Natural killer cell treated with Interleukin-12 subunit alpha and Interleukin-12 subunit beta and Interleukin-15 and Interleukin-18, amount 100 ng/mL, for 72 hours (primary cell): ENCODE measurements at regions not wholly inside any gene's neighbourhood (a gene's known extent, or its start where the extent isn't known, plus 50 kb on each side); places are given as distances from the start of the nearest gene placed in this dataset.
A peak's percentile ranks its signal among the peaks of the same experiment; 100 is the strongest.
"Not testable (repeated sequence)": the region's sequence is repeated elsewhere in the genome, so short reads cannot be mapped to it uniquely, and the experiment has no call there.

Experiments used
- ATAC-seq, 2 donors: fragments of 150-1000 bp; cut with Tn5 transposase in 1 of 2; sonication (Bioruptor Pico), chemical (Tn5 transposase) in 1 of 2; 2 replicates each; pipeline ENCODE4 v1.10.0; 2021
- DNase-seq: peaks from one replicate; pipeline ENCODE4 v3.0.0; 2022; ENCODE audit warnings: low spot score
- H3K27ac Mint-ChIP-seq, 2 donors: 1 replicate in 1 of 2; 2 replicates in 1 of 2; pipeline ENCODE4 v1.8.0; 2022; ENCODE audit warnings: mixed read lengths in 2 of 2, mild to moderate bottlenecking in 1 of 2, moderate library complexity in 1 of 2
- H3K27me3 Mint-ChIP-seq, 2 donors: 1 replicate in 1 of 2; 2 replicates in 1 of 2; pipeline ENCODE4 v1.8.0; 2022; ENCODE audit warnings: mixed read lengths in 2 of 2
- H3K36me3 Mint-ChIP-seq: one replicate; pipeline ENCODE4 v1.8.0; 2022; ENCODE audit warnings: mixed read lengths
- H3K4me1 Mint-ChIP-seq, 2 donors: 1 replicate in 1 of 2; 2 replicates in 1 of 2; pipeline ENCODE4 v1.8.0; 2022; ENCODE audit warnings: low read depth in 2 of 2, mixed read lengths in 2 of 2, mild to moderate bottlenecking in 1 of 2
- H3K4me3 Mint-ChIP-seq: one replicate; pipeline ENCODE4 v1.8.0; 2022; ENCODE audit warnings: mixed read lengths
- H3K9me3 Mint-ChIP-seq: 2 replicates; pipeline ENCODE4 v1.8.0; 2022; ENCODE audit warnings: mixed read lengths

DNA sequence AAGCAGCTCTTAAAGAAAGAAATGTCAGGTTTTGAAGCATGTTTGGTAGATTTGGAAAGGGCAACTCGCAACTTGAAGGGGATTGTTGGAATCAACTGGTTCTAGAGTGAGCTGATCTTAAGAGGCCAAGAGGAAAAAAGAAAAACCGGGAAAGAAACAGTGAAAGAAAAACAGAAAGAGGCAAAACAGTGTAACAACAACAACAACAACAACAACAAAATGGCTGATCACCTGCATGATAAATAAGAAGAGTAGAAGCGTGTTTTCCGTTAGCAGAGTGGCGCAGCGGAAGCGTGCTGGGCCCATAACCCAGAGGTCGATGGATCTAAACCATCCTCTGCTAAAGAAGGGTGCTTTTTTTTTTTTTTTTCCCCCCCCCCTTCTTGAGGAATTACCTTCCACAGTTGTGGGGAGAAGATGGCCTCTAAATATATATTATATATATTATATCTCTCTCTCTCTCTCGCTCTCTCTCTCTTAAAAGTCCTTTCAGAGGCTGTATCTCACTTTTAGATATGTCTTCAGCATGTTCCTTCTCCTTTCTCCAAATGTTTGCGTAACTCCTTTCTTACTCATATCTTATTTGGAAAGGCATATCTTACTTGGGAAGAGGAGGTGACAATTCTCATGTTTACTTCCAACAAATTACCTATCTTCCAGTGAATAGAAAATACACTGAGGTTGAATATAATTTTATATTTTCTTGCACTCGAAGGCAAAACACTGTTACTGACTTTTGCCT is 134.4 kb downstream of the OR2B2 start:
- no peak overlapping the region for H3K27ac Mint-ChIP-seq
- ATAC-seq (no peak), DNase-seq (no peak)
- peaks cover 18 to 24% of the 10 kb centered on the region in 2 donors for H3K27me3 Mint-ChIP-seq
- H3K9me3 Mint-ChIP-seq = no peaks in the 10 kb centered on the region
- no peaks in the 10 kb centered on the region for H3K36me3 Mint-ChIP-seq
- H3K4me3 Mint-ChIP-seq = no peak overlapping the region
- no peaks in the 10 kb centered on the region for H3K4me1 Mint-ChIP-seq

GRCh38 chr6:27777126-27777525 is 135.1 kb downstream of the OR2B2 start:
- H3K36me3 Mint-ChIP-seq = no peaks in the 10 kb centered on the region
- H3K9me3 Mint-ChIP-seq = no peaks in the 10 kb centered on the region
- DNase-seq (no peak), ATAC-seq (no peak)
- no peak overlapping the region for H3K27ac Mint-ChIP-seq
- H3K27me3 Mint-ChIP-seq = peaks cover 18 to 24% of the 10 kb centered on the region in 2 donors
- no peak overlapping the region for H3K4me3 Mint-ChIP-seq
- peaks cover 3 to 5% of the 10 kb centered on the region in 2 donors for H3K4me1 Mint-ChIP-seq

DNA sequence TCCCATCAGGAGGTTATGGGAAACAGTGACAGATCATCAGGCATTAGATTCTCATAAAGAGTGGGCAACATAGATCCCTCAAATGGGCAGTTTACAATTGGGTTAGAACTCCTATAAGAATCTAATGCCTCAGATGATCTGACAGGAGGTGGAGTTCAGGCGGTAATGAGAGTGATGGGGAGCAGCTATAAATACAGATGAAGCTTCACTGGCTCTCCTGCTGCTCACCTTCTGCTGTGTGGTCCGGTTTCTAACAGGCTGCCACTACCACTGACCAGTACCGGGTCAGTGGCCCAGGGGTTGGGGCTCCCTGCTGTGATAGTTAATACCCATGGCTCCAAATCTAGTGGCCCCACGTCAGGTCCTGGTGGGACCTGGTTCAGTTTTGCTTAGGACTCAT is 135.7 kb downstream of the OR2B2 start:
- DNase-seq (no peak), ATAC-seq (no peak)
- Mint-ChIP-seq H3K9me3 (no peaks in the 10 kb centered on the region), H3K27me3 (peaks cover 18 to 24% of the 10 kb centered on the region in 2 donors), H3K27ac (no peak overlapping the region), H3K4me3 (no peak overlapping the region), H3K36me3 (no peaks in the 10 kb centered on the region), H3K4me1 (peaks cover 6 to 8% of the 10 kb centered on the region in 2 donors)

GRCh38 chr6:27775796-27776184 is 136.4 kb downstream of the OR2B2 start:
- ATAC-seq (no peak), DNase-seq (no peak)
- Mint-ChIP-seq H3K4me3 (no peak overlapping the region), H3K36me3 (no peaks in the 10 kb centered on the region), H3K9me3 (no peaks in the 10 kb centered on the region), H3K4me1 (peaks cover 6 to 8% of the 10 kb centered on the region in 2 donors), H3K27me3 (peaks cover 18 to 24% of the 10 kb centered on the region in 2 donors), H3K27ac (no peak overlapping the region)

- H3K4me3 Mint-ChIP-seq, H3K27ac Mint-ChIP-seq, DNase-seq: not testable (repeated sequence)
These were observed 136.9 kb downstream of the OR2B2 start for GRCh38 chr6:27775138-27775795.

DNA sequence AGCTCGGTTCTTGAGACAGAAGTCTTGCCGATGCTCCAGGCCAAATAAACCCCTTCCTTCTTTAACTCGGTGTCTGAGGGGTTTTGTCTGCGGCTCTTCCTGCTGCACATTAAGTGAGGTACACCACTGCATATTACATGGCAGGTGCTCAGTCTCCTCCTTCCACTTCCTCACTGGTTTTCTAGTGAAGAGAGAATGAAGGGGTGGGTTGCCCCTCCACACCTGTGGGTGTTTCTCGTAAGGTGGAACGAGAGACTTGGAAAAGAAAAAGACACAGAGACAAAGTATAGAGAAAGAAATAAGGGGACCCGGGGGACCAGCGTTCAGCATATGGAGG is 138.0 kb downstream of the OR2B2 start:
- H3K36me3 Mint-ChIP-seq, H3K4me3 Mint-ChIP-seq, H3K9me3 Mint-ChIP-seq, ATAC-seq, H3K27ac Mint-ChIP-seq, DNase-seq, H3K4me1 Mint-ChIP-seq: not testable (repeated sequence)
- peaks cover 24 to 25% of the 10 kb centered on the region in 2 donors for H3K27me3 Mint-ChIP-seq

More at GRCh38 chr6:27775138-27775795, 136.9 kb downstream of the OR2B2 start:
- H3K9me3 Mint-ChIP-seq, H3K4me1 Mint-ChIP-seq, H3K36me3 Mint-ChIP-seq, ATAC-seq: not testable (repeated sequence)
- peaks cover 20 to 24% of the 10 kb centered on the region in 2 donors for H3K27me3 Mint-ChIP-seq

DNA sequence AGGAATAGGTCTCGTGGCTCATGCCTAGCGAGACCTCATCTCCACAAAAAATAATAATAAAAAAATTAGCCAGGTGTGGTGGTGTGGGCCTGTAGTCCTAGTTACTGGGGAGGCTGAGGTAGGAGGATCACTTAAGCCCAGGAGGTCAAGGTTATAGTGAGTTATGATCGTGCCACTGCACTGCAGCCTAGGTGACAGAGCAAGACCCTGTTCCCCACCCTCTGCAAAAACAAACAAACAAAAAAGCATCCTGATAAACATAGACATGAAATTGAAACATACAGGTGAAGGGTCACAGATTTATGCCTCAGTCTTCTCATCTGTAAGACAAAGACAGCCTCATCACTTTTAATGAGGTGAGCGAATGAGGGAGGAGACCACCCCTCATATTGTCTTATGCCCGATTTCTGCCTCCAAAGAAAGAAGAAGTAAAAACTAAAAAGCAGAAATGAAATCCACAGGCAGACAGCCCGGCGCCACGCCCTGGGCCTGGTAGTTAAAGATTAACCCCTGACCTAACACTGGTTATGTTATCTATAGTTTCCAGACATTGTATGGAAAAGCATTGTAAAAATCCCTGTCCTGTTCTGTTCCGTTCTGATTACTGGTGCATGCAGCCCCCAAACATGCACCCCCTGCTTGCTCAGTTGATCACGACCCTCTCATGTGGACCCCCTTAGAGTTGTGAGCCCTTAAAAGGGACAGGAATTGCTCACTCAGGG is 138.5 kb downstream of the OR2B2 start:
- H3K36me3 Mint-ChIP-seq, H3K9me3 Mint-ChIP-seq, H3K4me3 Mint-ChIP-seq, H3K27ac Mint-ChIP-seq, H3K4me1 Mint-ChIP-seq, DNase-seq, ATAC-seq: not testable (repeated sequence)
- H3K27me3 Mint-ChIP-seq = peaks cover 20 to 23% of the 10 kb centered on the region in 2 donors

DNA sequence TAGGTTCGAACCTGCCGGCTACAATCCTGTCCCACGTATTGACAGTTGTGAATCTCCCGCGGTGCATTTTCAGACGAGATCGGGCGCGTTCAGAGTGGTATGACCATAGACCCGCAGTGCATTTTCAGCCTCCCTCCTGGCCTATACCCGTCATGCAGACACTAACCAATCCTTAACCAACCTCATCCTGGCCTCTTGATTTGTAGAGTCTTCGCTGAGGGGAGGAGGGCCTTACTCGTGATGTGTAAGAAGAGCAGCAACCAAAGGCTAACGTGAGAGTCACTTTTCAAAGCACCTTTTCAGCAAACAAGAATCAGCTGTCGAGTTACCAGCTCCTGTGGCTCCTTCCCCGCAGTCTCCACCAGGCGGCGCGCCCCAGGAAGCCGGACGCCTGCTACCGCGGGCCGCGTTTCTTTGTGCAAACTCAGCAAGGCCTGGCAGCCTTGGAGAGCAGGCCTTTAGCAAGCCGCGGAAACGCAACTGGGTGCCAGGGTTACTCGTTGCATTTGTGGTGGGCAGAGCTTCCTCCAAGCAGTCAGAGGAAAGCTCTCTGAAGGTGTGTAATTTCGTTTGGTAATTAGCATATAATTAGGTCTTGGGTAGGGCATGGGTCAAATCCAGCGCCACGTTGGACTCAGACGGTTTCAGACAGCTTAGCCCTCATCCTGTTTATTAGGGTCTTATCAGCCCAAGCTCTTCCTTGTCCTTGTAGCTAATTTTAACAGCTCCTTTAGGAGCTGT is 139.8 kb downstream of the OR2B2 start:
- ATAC-seq (peak; percentile 92 to 95), DNase-seq (peak; percentile 77)
- H3K4me3 Mint-ChIP-seq = peak overlapping the region; percentile 26
- no peak overlapping the region for H3K27ac Mint-ChIP-seq
- H3K36me3 Mint-ChIP-seq = no peaks in the 10 kb centered on the region
- peaks cover 8 to 18% of the 10 kb centered on the region in 2 donors for H3K27me3 Mint-ChIP-seq
- H3K9me3 Mint-ChIP-seq = no peaks in the 10 kb centered on the region
- peaks cover 6 to 8% of the 10 kb centered on the region in 2 donors for H3K4me1 Mint-ChIP-seq

DNA sequence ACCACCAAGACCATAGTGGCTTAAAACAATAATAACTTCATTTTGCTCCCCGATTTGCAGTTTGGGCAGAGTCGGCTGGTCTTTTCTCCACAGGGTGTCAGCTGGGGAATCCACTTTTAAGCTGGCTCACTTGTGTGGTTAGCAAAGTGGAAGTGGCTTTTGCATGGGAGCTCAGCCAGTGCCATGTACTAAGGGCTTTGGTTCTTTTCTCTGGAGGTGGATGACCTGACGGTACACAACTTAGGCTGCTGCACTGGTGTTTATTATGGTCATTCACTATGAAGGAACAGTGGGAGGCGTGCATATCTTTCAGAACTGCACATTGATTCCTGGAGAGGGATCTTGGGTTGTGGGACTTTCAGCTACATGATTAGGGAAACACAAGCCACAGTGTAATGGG is 141.0 kb downstream of the OR2B2 start:
- Mint-ChIP-seq H3K36me3 (no peaks in the 10 kb centered on the region), H3K9me3 (no peaks in the 10 kb centered on the region), H3K4me1 (peaks cover 6 to 8% of the 10 kb centered on the region in 2 donors), H3K4me3 (no peak overlapping the region), H3K27ac (no peak overlapping the region), H3K27me3 (peaks cover 0 to 13% of the 10 kb centered on the region in 2 donors)
- DNase-seq = no peak
- ATAC-seq = no peak

- H3K4me1 Mint-ChIP-seq = peaks cover 6 to 8% of the 10 kb centered on the region in 2 donors
- DNase-seq = no peak
- no peaks in the 10 kb centered on the region for H3K9me3 Mint-ChIP-seq
- no peaks in the 10 kb centered on the region for H3K36me3 Mint-ChIP-seq
- peaks cover 0 to 13% of the 10 kb centered on the region in 2 donors for H3K27me3 Mint-ChIP-seq
- no peak for ATAC-seq
- no peak overlapping the region for H3K27ac Mint-ChIP-seq
- H3K4me3 Mint-ChIP-seq = no peak overlapping the region
These were observed 141.5 kb downstream of the OR2B2 start for GRCh38 chr6:27770724-27771123.

DNA sequence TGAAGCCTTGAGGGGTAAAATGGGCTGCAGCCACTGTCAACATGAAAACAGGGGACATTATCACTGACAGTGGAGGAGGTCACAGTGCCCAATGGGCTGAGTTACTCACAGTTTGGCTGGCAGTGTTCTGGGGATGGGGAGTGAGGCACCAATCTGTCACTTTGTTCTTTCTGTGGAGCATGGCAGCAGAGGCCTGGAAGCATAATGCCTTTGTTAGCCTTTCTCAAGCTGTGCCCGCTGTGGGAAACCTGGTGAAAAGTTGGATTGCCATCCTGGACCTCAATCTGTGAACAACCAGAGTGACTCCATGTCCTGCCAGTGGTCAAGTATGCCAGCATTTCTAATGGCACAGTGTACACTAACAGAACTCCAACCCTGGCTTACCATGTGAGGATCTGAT is 143.6 kb downstream of the OR2B2 start:
- H3K9me3 Mint-ChIP-seq = no peaks in the 10 kb centered on the region
- peaks cover 6 to 8% of the 10 kb centered on the region in 2 donors for H3K4me1 Mint-ChIP-seq
- H3K27me3 Mint-ChIP-seq = peaks cover 0 to 14% of the 10 kb centered on the region in 2 donors
- DNase-seq = no peak
- H3K4me3 Mint-ChIP-seq = no peak overlapping the region
- H3K27ac Mint-ChIP-seq = no peak overlapping the region
- H3K36me3 Mint-ChIP-seq = no peaks in the 10 kb centered on the region
- no peak for ATAC-seq

- no peak overlapping the region for H3K4me3 Mint-ChIP-seq
- peaks cover 6 to 8% of the 10 kb centered on the region in 2 donors for H3K4me1 Mint-ChIP-seq
- H3K27ac Mint-ChIP-seq = no peak overlapping the region
- H3K27me3 Mint-ChIP-seq = peaks cover 0 to 14% of the 10 kb centered on the region in 2 donors
- ATAC-seq = no peak
- no peak for DNase-seq
- no peaks in the 10 kb centered on the region for H3K36me3 Mint-ChIP-seq
- H3K9me3 Mint-ChIP-seq = no peaks in the 10 kb centered on the region
These were observed 144.3 kb downstream of the OR2B2 start for GRCh38 chr6:27767851-27768250.

DNA sequence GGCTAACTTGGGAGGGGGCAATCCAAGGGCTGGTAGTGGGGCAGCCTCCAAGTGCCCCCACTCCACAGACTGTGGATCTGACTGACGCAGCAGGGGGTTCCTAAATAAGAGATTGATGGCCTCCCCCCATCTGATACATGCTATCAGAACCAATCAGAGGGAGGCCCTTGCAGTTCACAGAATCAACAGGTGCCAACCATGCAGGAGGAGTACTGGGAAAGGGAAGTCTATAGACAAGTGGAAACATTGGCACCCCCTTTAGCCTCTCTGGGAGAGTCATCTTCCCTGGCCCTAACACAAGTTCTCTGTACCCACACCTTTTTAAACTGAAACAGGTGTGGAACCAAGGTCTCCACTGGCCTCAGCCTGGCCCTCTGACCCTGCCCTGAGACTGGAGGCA is 145.8 kb downstream of the OR2B2 start:
- H3K27ac Mint-ChIP-seq = no peak overlapping the region
- peaks cover 2% of the 10 kb centered on the region in 2 donors for H3K4me1 Mint-ChIP-seq
- no peak overlapping the region for H3K4me3 Mint-ChIP-seq
- DNase-seq = no peak
- H3K36me3 Mint-ChIP-seq = no peaks in the 10 kb centered on the region
- H3K9me3 Mint-ChIP-seq = no peaks in the 10 kb centered on the region
- ATAC-seq = no peak
- H3K27me3 Mint-ChIP-seq = peaks cover 0 to 15% of the 10 kb centered on the region in 2 donors
